HepG2 (cell line): ENCODE measurements at regions not wholly inside any gene's neighbourhood (a gene's known extent, or its start where the extent isn't known, plus 50 kb on each side); places are given as distances from the start of the nearest gene placed in this dataset.

Experiments
- ATAC-seq: fragments of 200-7000 bp; cut with Tn5 transposase; 3 replicates; pipeline ENCODE4 v1.9.1; 2020; ENCODE audit warnings: mild to moderate bottlenecking, moderate library complexity
- BruUV-seq: library from RNA; stranded (reverse); fragments of 400-500 nt; replicated peaks from 2 replicates; lab custom pipeline; 2021; lab: Mats Ljungman, UMichigan
- CTCF ChIA-PET: fragments of 300-600 bp; formaldehyde crosslinking; extraction: SDS; loops from one replicate; lab custom pipeline; 2021; ENCODE audit warnings: low total read pairs, inconsistent platforms, low intra/inter-chr PET ratio; lab: Yijun Ruan, JAX
- POLR2A ChIA-PET: fragments of 350-600 bp; sonication (Branson Sonifier 250); formaldehyde crosslinking; loops from one replicate; lab custom pipeline; 2020; ENCODE audit warnings: antibody characterized with exemption, inconsistent platforms; lab: Yijun Ruan, JAX
- DNase-seq: peaks from one replicate; pipeline ENCODE4 v3.0.0-alpha.2; 2015; ENCODE audit warnings: low spot score
- FAIRE-seq: peaks from 3 replicates; lab custom pipeline; 2011; peaks lifted over from hg19 to GRCh38; lab: Jason Lieb, UNC
- H2AFZ ChIP-seq: one replicate; pipeline ENCODE4 v1.6.1; 2011; ENCODE audit warnings: low read length, inconsistent platforms
- H3K27ac ChIP-seq: fragments of 300-600 bp; 3 replicates; pipeline ENCODE4 v1.8.0; 2011; ENCODE audit warnings: mixed run types, mild to moderate bottlenecking, mixed read lengths, low read length, inconsistent platforms; ENCODE audit not compliant: insufficient read depth; ENCODE audit errors: extremely low read length
- H3K27me3 ChIP-seq, 2 experiments: fragments of 200-600 bp in 1 of 2; 2 replicates in 1 of 2; 3 replicates in 1 of 2; pipeline versions ENCODE4 v1.6.0 to v1.8.0; 2011; ENCODE audit warnings: low read length in 2 of 2, mild to moderate bottlenecking in 2 of 2, moderate library complexity in 2 of 2, inconsistent platforms in 1 of 2; ENCODE audit not compliant: insufficient read depth in 2 of 2, control insufficient read depth in 1 of 2
- H3K36me3 ChIP-seq, 2 experiments: fragments of 200-600 bp in 1 of 2; replicated peaks in 1 of 2; 2 replicates in 1 of 2; 3 replicates in 1 of 2; pipeline versions ENCODE4 v1.5.1 to v1.8.0; 2011; ENCODE audit warnings: low read length in 2 of 2, inconsistent platforms in 1 of 2; ENCODE audit not compliant: insufficient read depth in 2 of 2, control insufficient read depth in 1 of 2
- H3K4me1 ChIP-seq: 2 replicates; pipeline ENCODE4 v1.5.1; 2012; ENCODE audit warnings: low read length, inconsistent platforms; ENCODE audit not compliant: insufficient read depth
- H3K4me2 ChIP-seq: 2 replicates; pipeline ENCODE4 v1.6.0; 2011; ENCODE audit warnings: low read depth, low read length, inconsistent platforms
- H3K4me3 ChIP-seq, 3 experiments: fragments of 200-600 bp in 1 of 3; sonication (generic), shearing (Covaris generic) in 1 of 3; replicated peaks in 1 of 3; 2 replicates each; pipeline ENCODE4 v1.5.1; 2011 to 2016; ENCODE audit warnings: low read length in 3 of 3, inconsistent platforms in 2 of 3, low read depth in 2 of 3, mild to moderate bottlenecking in 2 of 3, control low read depth in 1 of 3, mixed read lengths in 1 of 3; ENCODE audit not compliant: insufficient read depth in 1 of 3
- H3K79me2 ChIP-seq: one replicate; pipeline ENCODE4 v1.6.1; 2011; ENCODE audit warnings: low read length, inconsistent platforms; ENCODE audit not compliant: insufficient read depth
- H3K9ac ChIP-seq: 2 replicates; pipeline ENCODE4 v1.6.0; 2011; ENCODE audit warnings: mild to moderate bottlenecking, low read depth, low read length, inconsistent platforms; ENCODE audit not compliant: insufficient read depth
- H3K9me3 ChIP-seq: 2 replicates; pipeline ENCODE4 v1.5.1; 2012; ENCODE audit warnings: mild to moderate bottlenecking, low read length
- H4K20me1 ChIP-seq: 2 replicates; pipeline ENCODE4 v1.6.0; 2011; ENCODE audit warnings: inconsistent platforms, mild to moderate bottlenecking, low read length, moderate library complexity; ENCODE audit not compliant: insufficient read depth
- MTA3 ChIP-seq: sonication (generic); formaldehyde crosslinking; IDR thresholded peaks from 2 replicates; pipeline ENCODE4 v1.4.0; 2020; ENCODE audit warnings: missing genetic modification reagents
- NFAT5 ChIP-seq: sonication (generic); formaldehyde crosslinking; IDR thresholded peaks from 2 replicates; pipeline ENCODE4 v1.4.0; 2020; ENCODE audit warnings: missing genetic modification reagents
- NR2F1 ChIP-seq, 2 experiments: fragments of 450-650 bp in 1 of 2; formaldehyde crosslinking in 1 of 2; IDR thresholded peaks; 2 replicates each; pipeline versions ENCODE4 v1.5.0 to v1.6.1; 2016 to 2020; ENCODE audit warnings: mild to moderate bottlenecking in 1 of 2, missing compliant biosample characterization in 1 of 2, missing genetic modification reagents in 1 of 2, moderate library complexity in 1 of 2
- PCBP1 ChIP-seq: fragments of 200-400 bp; formaldehyde crosslinking; IDR thresholded peaks from 2 replicates; pipeline ENCODE4 v1.6.1; 2017; ENCODE audit warnings: mild to moderate bottlenecking, low read depth, low read length, borderline replicate concordance
- SMC3 ChIP-seq: IDR thresholded peaks from 2 replicates; pipeline ENCODE4 v1.6.1; 2011; ENCODE audit warnings: low read length, improper control_type of control experiment
- TEAD3 ChIP-seq: optimal IDR thresholded peaks from 2 replicates; pipeline ENCODE3; 2016; ENCODE audit warnings: borderline replicate concordance
- ZNF451 ChIP-seq: sonication (generic); formaldehyde crosslinking; IDR thresholded peaks from 2 replicates; pipeline ENCODE4 v1.5.0; 2020; ENCODE audit warnings: mild to moderate bottlenecking, missing genetic modification reagents
- ZNF687 ChIP-seq: sonication (generic); formaldehyde crosslinking; IDR thresholded peaks from 2 replicates; pipeline ENCODE4 v1.5.1; 2020; ENCODE audit warnings: mild to moderate bottlenecking, missing genetic modification reagents, moderate library complexity
- WGBS: methylation state at CpG from one replicate; pipeline ENCODE4 v1.1.6; 2017; ENCODE audit warnings: low lambda C conversion rate; 5-methylcytosine and 5-hydroxymethylcytosine counted together
- in situ Hi-C: cut with HindIII; loops from 2 replicates; pipeline ENCODE4 v1.10.0; 2017; ENCODE audit warnings: low pct_unique_long_range_greater_than_20kb; ENCODE audit not compliant: extremely low pct_ligation_motif_present
- intact Hi-C: fragments of 100-400 bp; cut with micrococcal nuclease; formaldehyde crosslinking; loops from one replicate; pipeline ENCODE4 v1.10.0; 2022; ENCODE audit not compliant: unreplicated experiment

- H3K9me3 ChIP-seq = peaks cover 6% of the 10 kb centered on the region
- CTCF ChIA-PET = no interaction called here
- WGBS = 74% methylated on average over 20 of the region's 20 CpGs
- no peak for DNase-seq
- H4K20me1 ChIP-seq = no peaks in the 10 kb centered on the region
- intact Hi-C loops = no loop called here
- H3K4me2 ChIP-seq = no peak overlapping the region
- BruUV-seq = no TSS peak
- no peaks in the 10 kb centered on the region for H3K79me2 ChIP-seq
- H3K27me3 ChIP-seq = no peaks in the 10 kb centered on the region
- peaks cover 73% of the 10 kb centered on the region for H3K4me1 ChIP-seq
- TF ChIP-seq ZNF687 = 0 out of 2 replicates have a peak, but pooled peaks have one; percentile 18
- no peak for TF ChIP-seq NFAT5 (CRISPR knock-in tag)
- TF ChIP-seq TEAD3 (CRISPR knock-in tag) = no peak
- TF ChIP-seq ZNF451 (CRISPR knock-in tag) = no peak
- no peak for TF ChIP-seq MTA3 (CRISPR knock-in tag)
- no peak for TF ChIP-seq NR2F1 (CRISPR knock-in tag; IDR thresholded peaks at IDR 0.05)
- no peak for TF ChIP-seq SMC3
- TF ChIP-seq PCBP1 = no peak
- TF ChIP-seq, all 625 proteins: peak for 1
- FAIRE-seq = no peak
- POLR2A ChIA-PET = no interaction called here
- Histone ChIP-seq H3K36me3 (no peaks in the 10 kb centered on the region), H3K4me3 (no peak overlapping the region), H3K9ac (no peak overlapping the region), H3K27ac (no peak overlapping the region), H2AFZ (no peak overlapping the region)
- ATAC-seq = peak; percentile 45
- in situ Hi-C loops = no loop called here
Observed at GRCh38 chr2:43057742-43058725, 168.4 kb downstream of the ZFP36L2 start.
